ENCODE measurements at regions not wholly inside any gene's neighbourhood (a gene's known extent, or its start where the extent isn't known, plus 50 kb on each side); places are given as distances from the start of the nearest gene placed in this dataset.
A peak's percentile ranks its signal among the peaks of the same experiment; 100 is the strongest.

- H3K4me3 ChIP-seq (ENCODE audit: low read depth, low read length), result no peak overlapping the region
- DNase-seq (ENCODE audit: low read depth), result no peak
Measured at GRCh38 chr6:157755032-157755745, 67.9 kb upstream of the SNX9 start.

- H3K4me3 ChIP-seq (ENCODE audit: low read depth, low read length), result no peak overlapping the region
- DNase-seq (ENCODE audit: low read depth), result no peak
Measured at GRCh38 chr6:157755746-157756411, 67.2 kb upstream of the SNX9 start.

GRCh38 chr6:157756708-157757429, 66.2 kb upstream of the SNX9 start:
- DNase-seq (ENCODE audit: low read depth), result no peak

GRCh38 chr6:157757430-157758403, 65.3 kb upstream of the SNX9 start:
- no peak for DNase-seq (ENCODE audit: low read depth)
- no peak overlapping the region for H3K4me3 ChIP-seq (ENCODE audit: low read depth, low read length)

More at GRCh38 chr6:157756708-157757429, 66.2 kb upstream of the SNX9 start:
- H3K4me3 ChIP-seq (ENCODE audit: low read depth, low read length), result no peak overlapping the region

- no peak overlapping the region for H3K4me3 ChIP-seq (ENCODE audit: low read depth, low read length)
- DNase-seq (ENCODE audit: low read depth), result no peak
Measured at GRCh38 chr6:157758516-157759023, 64.5 kb upstream of the SNX9 start.

- no peak overlapping the region for H3K4me3 ChIP-seq (ENCODE audit: low read depth, low read length)
- no peak for DNase-seq (ENCODE audit: low read depth)
Measured at GRCh38 chr6:157759028-157759427, 64.0 kb upstream of the SNX9 start.

GRCh38 chr6:157760137-157760536, 62.9 kb upstream of the SNX9 start:
- no peak for DNase-seq (ENCODE audit: low read depth)
- H3K4me3 ChIP-seq (ENCODE audit: low read depth, low read length), result no peak overlapping the region

- DNase-seq (ENCODE audit: low read depth), result peak; percentile 73
- no peak overlapping the region for H3K4me3 ChIP-seq (ENCODE audit: low read depth, low read length)
Measured at GRCh38 chr6:157760589-157761330, 62.3 kb upstream of the SNX9 start.

GRCh38 chr6:157761331-157761921, 61.6 kb upstream of the SNX9 start:
- no peak for DNase-seq (ENCODE audit: low read depth)
- H3K4me3 ChIP-seq (ENCODE audit: low read depth, low read length), result no peak overlapping the region

- H3K4me3 ChIP-seq (ENCODE audit: low read depth, low read length), result no peak overlapping the region
- DNase-seq (ENCODE audit: low read depth), result no peak
Measured at GRCh38 chr6:157761926-157762325, 61.1 kb upstream of the SNX9 start.

GRCh38 chr6:157762636-157763035, 60.4 kb upstream of the SNX9 start:
- DNase-seq (ENCODE audit: low read depth), result no peak
- no peak overlapping the region for H3K4me3 ChIP-seq (ENCODE audit: low read depth, low read length)

- no peak for DNase-seq (ENCODE audit: low read depth)
- no peak overlapping the region for H3K4me3 ChIP-seq (ENCODE audit: low read depth, low read length)
Measured at GRCh38 chr6:157763129-157763903, 59.7 kb upstream of the SNX9 start.

- no peak overlapping the region for H3K4me3 ChIP-seq (ENCODE audit: low read depth, low read length)
- no peak for DNase-seq (ENCODE audit: low read depth)
Measured at GRCh38 chr6:157763904-157764177, 59.2 kb upstream of the SNX9 start.

- peak; percentile 100 for DNase-seq (ENCODE audit: low read depth)
- H3K4me3 ChIP-seq (ENCODE audit: low read depth, low read length), result no peak overlapping the region
Measured at GRCh38 chr6:157764178-157765068, 58.6 kb upstream of the SNX9 start.

- H3K4me3 ChIP-seq (ENCODE audit: low read depth, low read length), result no peak overlapping the region
- no peak for DNase-seq (ENCODE audit: low read depth)
Measured at GRCh38 chr6:157766901-157767774, 55.9 kb upstream of the SNX9 start.

GRCh38 chr6:157767775-157768156, 55.3 kb upstream of the SNX9 start:
- H3K4me3 ChIP-seq (ENCODE audit: low read depth, low read length), result no peak overlapping the region
- DNase-seq (ENCODE audit: low read depth), result no peak

All from skeletal muscle cell (primary cell).